ENCODE measurements at regions not wholly inside any gene's neighbourhood (a gene's known extent, or its start where the extent isn't known, plus 50 kb on each side); places are given as distances from the start of the nearest gene placed in this dataset.
"Not testable (repeated sequence)": the region's sequence is repeated elsewhere in the genome, so short reads cannot be mapped to it uniquely, and the experiment has no call there.

DNA sequence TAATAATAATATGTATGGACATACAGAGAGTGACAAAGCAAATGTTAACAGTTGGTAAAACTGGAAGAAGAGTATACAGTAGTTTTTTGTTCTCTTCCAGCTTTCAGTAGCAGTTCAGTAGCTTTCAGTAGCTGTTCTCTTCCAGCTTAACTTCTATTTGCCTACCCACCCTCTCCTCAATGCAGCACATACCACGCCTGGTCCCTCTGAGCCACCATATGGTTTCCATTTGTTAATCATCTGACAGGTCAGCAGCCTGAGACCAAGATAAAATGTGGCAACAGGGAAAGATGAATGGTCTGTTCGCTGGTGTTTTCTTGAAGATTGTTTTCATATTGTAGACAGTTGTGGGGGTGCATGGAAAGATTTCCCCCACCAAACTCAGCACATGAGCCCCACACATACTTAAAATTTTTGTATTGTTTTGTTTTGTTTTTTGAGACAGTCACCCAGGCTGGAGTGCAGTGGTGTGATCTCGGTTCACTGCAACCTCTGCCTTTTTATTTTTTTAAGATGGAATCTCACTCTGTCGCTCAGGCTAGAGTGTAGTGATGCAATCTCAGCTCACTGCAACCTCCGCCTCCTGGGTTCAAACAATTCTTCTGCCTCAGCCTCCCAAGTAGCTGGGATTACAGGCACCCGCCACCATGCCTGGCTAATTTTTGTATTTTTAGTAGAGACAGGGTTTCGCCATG, 56.8 kb downstream of the ATP6V0E2 start:
- not testable (repeated sequence) for DNase-seq

DNA sequence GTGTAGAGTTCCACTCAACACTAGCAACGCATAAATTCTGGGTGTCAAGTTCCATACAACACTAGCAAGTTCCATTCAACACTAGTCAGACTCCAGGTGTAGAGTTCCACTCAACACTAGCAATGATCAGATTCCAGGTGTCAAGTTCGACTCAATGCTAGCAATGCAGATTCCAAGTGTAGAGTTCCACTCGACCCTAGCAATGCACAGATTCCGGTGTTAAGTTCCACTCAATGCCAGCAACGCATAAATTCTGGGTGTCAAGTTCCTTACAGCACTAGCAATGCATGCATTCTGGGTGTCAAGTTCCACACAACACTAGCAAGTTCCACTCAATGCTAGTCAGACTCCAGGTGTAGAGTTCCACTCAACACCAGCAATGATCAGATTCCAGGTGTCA, 60.0 kb downstream of the ATP6V0E2 start:
- DNase-seq = not testable (repeated sequence)

DNA sequence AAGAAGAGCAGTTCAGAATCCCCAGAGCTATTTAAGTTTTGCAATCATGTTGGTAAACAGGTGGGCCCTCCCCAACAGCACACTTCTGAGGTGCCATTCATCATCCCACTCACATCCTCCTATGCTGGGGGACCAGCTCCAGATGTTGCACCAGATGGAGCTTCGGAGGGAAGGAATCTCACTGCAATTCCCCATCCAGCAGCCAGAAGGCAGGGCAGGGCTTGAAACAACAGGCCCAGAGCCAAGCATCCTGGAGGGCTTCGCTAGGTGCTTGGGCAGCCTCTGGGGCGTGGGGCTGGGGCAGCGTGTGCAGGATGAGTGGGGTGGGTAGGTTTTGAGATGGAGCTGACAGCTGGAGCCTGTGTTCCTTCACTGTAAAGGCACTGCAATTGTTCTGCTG, 73.6 kb downstream of the ATP6V0E2 start:
- DNase-seq = not testable (repeated sequence)

DNA sequence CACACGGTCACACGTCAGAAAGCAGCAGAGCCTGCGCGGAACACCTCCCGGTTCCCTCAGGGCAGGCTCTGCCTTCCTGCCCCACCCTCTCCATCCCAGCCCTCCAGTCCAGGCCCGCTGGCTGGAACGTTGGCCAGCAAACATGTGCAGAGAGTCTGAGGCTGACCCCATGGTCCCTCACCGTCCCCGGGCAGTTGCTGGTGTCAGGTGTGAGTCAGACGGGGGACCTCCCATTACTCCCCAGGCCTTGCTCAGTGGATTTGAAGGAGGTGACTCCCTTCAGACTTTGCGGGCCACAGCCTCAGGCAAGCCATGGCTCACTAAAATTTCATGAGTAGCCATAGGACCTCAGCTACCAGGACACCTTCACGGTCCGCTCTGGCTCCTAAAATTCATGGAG, 74.7 kb downstream of the ATP6V0E2 start:
- DNase-seq = not testable (repeated sequence)

DNA sequence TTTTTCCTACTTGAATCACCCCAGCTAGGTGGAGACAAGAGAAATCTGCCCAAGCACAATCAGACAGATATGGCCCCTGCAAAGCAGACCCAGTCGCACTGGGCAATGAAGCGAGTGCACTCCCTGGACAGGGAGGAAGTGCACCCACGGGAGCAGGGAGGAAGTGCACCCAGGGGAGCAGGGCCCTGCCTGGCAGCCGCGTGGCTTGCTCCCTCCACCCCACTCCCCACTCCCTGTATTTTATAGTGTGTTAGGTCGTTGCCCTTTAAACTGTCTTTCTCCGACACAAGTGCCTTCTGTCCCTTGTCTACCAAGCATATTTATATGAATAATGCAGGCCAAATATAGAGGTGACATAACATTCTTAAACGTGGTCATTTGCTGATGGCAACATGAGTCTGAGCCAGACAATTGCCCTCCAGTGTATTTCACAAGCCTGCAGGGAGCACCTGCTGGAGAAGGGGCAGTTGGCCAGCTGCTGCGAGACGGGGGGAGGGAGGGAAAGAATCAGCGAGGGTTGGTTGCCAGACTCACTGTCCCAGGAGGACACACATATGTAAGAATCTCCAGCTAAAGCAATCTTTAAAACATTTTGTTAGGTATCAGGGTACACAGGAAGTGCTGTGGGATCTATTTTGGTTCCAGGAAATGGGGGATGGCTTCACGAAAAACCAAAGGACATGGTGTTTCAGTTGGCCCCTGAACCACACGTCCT, 76.3 kb downstream of the ATP6V0E2 start:
- not testable (repeated sequence) for DNase-seq

DNA sequence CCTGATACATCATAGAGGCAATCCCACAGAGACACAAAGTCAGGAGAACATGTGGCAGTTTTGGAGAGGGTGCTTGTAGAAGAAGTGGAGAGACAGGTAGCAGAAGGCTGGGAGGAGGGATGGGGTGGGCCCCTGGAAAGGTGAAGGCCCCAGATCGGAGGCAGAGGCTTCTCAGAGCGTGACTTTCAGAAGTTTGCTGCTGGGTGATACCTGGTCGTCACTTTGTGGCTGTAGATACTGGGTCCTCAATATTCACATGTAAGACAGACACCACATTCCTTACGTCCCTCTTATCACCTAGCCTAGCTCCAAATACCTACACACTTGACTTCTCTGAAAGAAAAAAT, 76.8 kb downstream of the ATP6V0E2 start:
- DNase-seq = not testable (repeated sequence)

DNA sequence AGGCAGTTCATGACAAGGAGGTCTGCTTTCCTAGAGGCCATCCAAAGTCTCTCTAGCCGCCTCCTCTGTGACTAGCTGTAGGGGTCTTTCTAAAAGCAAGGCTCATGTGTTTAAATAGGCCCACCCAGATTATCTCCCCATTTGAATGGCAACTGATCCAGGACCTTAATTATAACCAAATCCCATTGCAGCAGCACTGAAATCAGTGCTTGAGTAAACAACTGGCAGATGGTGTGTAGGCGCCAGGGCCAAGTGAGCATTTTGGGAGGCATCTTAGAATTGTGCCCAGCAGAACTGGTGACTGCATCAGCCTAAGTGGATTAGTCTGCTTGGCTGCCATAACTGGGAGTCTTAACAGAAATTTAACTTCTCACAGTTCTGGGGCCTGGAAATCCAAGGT, 77.8 kb downstream of the ATP6V0E2 start:
- DNase-seq = not testable (repeated sequence)

DNA sequence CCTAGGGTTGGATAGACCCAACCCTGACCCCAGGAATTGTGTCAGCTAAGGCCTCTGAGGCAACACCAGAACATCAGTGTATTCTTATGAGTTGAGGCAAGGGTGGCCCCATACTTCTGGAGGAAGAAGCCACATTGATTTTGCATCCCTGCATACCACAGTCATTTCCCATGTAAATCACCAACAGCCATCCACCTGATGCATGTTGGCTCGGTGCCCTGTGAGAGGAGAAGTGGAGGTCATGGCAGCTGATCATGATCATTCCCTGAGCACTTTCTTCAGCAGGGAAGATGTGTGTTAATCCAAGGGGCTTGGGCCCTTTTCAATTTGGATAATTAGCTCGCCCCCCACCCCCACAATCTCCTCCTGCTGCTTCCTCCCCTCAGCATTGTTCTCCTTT, 85.1 kb downstream of the ATP6V0E2 start:
- DNase-seq = not testable (repeated sequence)

DNA sequence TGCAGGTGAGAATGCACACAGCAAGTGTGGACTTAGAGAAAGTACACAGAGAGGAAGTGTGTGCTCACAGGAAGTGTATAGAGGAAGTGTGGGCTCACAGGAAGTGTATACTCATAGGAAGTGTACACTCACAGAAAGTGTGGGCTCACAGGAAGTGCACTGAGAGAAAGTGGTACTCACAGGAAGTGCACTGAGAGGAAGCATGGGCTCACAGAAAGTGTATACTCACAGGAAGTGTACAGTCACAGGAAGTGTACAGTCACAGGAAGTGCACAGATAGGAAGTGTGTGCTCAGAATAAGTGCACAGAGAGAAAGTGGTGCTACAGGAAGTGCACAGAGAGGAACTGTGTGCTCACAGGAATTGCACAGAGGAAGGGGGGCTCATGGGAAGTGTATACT, 87.1 kb downstream of the ATP6V0E2 start:
- not testable (repeated sequence) for DNase-seq

DNA sequence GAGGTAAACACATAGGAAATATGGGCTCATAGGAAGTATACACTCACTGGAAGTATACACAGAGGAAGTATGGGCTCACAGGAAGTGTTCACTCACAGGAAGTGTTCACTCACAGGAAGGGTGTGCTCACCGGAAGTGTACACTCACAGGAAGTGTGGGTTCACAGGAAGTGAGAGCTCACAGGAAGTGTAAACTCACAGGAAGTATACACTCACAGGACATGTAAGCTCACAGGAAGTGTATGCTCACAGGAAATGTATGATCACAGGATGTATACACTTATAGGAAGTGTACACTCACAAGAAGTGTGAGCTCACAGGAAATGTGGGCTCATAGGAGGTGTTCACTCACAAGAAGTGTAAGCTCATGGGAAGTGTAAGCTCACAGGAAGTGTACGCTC, 88.1 kb downstream of the ATP6V0E2 start:
- DNase-seq = peak; percentile 9

DNA sequence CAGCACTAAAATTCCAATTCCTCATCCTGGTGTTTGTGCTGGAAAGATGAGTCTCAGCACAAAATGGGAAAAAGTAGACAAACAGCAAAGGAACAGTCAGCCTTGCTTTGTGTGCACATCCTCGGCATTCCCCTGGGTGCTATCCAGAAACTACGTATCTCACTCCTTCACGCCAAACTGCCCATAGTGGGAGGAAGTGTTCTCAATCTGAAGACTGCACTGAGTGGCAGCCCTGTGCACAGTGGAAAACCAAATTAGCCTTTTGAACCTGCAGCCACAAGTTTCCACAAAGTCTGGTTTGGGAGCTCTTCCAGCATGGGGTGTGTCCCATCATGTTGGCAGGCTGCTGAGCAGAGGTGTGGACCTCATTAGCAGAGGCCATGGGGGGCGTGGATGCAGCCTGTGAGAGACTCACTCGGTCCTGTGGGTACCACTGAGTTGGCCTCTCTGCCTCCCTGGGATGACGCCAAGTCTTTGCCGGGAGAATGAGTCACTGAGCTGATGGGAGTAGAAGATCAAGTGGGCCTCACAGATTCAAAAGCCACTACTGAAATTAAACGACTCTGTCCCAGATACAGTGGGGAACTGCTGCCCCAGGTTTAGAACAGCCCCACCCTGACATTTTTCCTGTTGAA, 89.0 kb downstream of the ATP6V0E2 start:
- not testable (repeated sequence) for DNase-seq

DNA sequence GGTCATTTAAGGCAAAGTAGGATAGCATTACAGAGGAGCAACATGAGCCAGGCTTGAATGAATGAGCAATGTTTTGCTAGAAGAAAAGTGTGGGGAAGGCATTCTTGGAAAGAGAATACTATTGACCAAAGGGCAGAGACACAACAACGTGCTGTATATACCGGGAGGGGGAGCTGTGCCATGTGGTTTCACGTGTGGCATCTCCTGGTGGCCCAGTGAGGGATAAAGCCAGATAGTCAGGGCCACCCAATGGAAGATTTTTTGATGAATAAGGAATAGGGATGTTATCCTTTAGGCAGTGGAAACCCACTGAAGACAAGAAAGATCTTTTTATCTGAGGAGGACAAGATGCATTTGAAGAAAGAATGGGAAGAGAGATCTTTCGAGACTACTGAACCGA, 90.2 kb downstream of the ATP6V0E2 start:
- DNase-seq = not testable (repeated sequence)

DNA sequence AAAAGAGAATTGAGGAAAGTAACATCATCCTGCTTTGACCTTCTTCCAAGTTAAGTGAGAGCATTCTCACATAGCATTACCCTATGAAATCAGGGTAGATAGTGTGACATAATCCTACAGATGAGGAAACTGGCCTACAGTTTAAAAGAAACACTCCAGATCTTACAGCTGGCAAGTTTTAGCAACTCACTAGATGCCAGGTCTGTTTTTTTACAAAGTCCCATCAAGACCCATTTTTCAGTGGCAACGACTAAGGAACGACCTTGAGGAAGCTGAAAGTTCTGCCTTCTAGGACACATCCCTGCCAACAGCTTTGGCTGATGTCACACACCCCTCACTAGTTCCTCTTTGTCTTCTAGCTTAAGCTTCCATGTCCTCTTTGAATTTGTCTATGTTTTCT, 92.7 kb downstream of the ATP6V0E2 start:
- DNase-seq = not testable (repeated sequence)

DNA sequence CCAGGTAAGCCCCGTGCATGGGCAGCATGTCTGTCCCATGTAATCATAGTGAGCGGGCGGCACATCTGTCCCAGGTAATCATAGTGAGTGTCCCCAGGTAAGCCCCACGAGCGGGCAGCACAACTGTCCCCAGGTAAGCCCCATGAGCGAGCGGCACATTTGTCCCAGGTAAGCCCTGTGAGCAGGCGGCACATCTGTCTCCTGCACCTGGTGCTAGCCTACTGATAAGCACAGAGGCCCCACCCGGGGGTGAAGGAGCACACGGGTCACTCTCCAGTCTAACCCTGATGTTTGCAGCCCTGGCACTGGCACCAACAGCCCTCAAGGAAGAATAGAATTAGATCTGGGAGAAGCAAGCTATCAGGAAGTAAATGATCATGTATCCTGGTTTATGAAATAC, 99.2 kb downstream of the ATP6V0E2 start:
- DNase-seq = not testable (repeated sequence)

DNA sequence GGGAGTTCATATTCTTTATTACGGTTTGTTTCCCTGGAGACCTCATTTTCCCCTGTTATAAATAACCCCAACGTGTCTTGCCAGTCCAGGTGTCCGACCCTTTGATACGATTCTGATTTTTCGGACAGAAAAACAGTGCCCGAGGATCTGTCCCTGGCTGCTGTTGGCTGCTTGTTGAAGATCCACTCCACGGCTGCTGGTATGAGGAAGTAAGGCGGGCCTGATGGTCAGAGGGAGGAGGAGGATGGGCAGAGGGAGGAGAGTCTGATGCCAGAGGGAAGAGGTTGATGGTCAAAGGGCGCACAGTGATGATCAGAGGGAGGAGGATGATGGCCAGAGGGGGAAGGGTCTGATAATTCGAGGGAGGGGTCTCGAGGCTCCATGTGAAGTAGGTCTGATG, 99.9 kb downstream of the ATP6V0E2 start:
- not testable (repeated sequence) for DNase-seq

DNA sequence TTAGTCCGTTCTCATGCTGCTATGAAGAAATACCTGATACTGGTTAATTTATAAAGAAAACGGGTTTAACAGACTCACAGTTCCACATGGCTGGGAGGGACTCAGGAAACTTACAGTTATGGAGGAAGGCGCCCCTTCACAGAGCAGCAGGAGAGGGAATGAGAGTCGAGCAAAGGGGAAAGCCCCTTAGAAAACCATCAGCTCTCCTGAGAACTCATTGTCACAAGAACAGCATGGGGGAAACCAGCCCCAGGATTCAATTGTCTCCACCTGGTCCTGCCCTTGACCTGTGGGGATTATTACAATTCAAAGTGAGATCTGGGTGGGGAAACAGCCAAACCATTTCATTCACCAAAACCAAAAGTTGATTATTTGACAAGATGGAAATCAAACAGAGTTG, 101.8 kb downstream of the ATP6V0E2 start:
- DNase-seq = not testable (repeated sequence)

DNA sequence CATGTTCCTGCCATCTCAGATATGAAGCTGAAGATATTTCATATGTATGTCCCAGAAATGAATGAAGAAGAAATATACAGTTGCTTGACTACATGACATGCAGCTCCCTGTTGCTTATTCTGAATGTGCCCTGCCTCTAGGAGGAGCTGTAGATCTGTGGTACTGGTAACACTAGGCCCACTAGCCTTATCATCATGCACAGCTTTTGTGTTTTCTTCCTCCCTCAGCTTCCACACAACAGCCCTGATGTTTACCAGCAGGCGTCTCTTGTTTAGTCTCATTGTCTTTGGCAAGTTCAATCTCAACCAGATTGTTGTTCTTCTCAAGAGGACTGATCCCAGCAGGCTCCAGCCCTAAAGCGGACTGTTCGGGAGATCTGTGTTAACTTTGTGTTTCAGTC, 104.8 kb downstream of the ATP6V0E2 start:
- DNase-seq = not testable (repeated sequence)

DNA sequence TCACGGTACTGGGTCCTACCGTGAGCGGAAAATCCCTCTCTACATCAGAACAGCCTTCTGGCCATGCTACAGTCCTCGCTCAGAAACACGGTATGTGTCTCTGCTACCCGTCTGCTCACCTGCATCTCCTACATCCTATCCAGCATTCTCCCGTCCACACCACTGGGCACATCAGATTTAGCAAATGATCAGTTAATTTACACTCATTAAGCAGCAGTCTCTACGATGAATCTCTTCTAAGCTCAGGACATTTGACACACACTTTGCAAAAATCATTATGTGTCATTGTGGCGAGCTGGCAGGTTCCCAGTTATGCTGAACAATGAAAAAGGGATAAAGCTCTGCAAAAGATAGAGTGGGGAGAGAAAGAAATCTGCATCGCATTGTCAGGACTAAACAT, 105.2 kb downstream of the ATP6V0E2 start:
- DNase-seq = not testable (repeated sequence)

DNA sequence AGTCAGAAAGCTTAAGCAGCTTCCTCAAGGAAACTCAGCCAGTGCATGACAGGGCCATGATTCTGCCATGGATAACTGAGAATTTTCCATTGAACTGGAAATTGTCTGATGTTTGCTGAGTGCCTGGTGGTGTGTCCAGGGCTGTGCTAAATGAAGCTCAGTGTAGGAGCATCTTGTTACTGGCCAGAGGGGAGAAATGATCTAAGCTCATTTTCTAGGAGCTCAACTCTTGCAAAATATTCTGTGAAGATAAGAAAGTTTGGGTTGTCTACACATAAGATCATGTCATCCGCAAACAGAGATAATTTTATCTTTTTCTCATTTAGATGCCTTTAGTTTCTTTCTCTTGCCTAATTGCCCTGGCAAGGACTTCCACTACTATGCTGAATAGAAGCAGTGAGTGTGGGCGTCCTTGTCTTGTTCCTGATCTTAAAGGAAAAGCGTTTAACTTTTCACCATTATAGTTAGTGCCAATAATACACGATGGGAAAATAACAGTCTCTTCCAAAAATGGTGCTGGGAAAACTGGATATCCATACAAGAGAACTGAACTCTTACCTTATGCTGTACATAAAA, 108.9 kb downstream of the ATP6V0E2 start:
- not testable (repeated sequence) for DNase-seq

DNA sequence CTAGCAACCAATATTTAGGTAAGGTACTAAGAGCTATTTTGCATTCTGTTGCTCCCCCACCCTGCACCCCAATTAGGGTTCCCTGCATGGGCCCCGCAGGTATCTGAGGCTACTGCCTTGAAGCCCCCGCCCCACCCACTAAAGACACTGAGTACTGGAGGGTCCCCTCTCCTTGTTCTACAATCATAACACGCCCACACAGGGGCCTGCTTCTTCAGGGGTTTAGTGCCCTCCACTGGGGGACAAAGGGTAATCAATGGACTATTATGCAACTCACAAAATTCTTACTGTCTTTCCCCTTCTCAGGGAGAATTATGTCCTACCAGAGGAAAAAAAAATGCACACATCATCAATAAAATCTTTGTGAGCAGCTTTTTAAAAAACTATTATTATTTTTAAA, 113.1 kb downstream of the ATP6V0E2 start:
- DNase-seq = not testable (repeated sequence)

DNA sequence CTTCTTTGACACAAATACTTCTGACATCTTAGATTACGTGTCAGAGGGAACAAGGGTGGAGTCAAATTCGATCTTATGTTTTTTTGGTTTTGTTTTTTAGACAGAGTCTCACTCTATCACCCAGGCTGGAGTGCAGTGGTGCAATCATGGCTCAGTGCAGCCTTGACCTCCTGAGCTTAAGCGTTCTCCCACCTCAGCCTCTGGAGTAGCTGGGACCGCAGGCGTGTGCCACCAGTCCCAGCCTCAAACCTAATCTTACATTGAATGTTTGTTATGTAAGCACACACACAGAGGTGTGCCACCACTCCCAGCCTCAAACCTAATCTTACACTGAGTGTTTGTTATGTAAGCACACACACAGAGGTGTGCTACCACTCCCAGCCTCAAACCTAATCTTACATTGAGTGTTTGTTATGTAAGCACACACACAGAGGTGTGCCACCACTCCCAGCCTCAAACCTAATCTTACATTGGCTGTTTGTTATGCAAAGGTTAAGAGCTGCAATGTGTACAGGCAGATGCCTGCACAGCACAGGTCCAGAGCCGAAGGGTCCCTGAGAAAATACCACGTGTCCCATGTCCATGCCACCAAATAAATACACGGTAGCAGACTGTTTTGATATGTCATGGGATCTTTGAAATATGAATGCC, 118.0 kb downstream of the ATP6V0E2 start:
- not testable (repeated sequence) for DNase-seq

DNA sequence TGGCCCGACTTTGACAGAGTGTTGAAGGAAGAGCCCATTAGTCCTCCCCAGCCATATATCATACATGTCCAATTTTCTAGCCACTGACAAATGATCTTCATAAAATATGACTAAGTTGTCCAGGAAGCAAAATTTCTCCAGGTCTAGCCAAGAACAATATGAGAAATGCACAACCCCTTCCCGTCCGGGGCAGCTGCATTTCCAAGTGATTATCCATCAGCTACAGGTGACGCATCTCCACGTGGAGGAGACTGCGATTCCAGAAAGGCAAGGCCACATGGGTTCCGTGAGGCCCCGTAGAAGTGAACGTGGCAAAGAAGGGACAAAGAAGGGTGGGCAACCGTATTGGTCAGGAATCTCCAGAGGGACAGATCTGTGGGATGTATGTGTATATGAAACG, 118.6 kb downstream of the ATP6V0E2 start:
- DNase-seq = not testable (repeated sequence)

Measured in stimulated activated CD4-positive, alpha-beta T cell treated with anti-CD3 and anti-CD28 coated beads, Interleukin-4, amount 100 ng/mL, for 1 hour (primary cell).